ENCODE measurements at regions not wholly inside any gene's neighbourhood (a gene's known extent, or its start where the extent isn't known, plus 50 kb on each side); places are given as distances from the start of the nearest gene placed in this dataset.

GRCh38 chr4:75235359-75235951 is 278.7 kb downstream of the RCHY1 start:
- intact Hi-C loops (cut with DNase I, micrococcal nuclease) = no loop called here
- no peak for ATAC-seq
- H3K4me3 ChIP-seq = no peak overlapping the region

GRCh38 chr4:75232546-75232945 is 281.7 kb downstream of the RCHY1 start:
- TF ChIP-seq CTCF (IDR thresholded peaks at IDR 0.05) = no peak
- intact Hi-C loops (cut with DNase I, micrococcal nuclease) = no loop called here
- DNase-seq (no peak), ATAC-seq (peak; percentile 16)
- Histone ChIP-seq H3K4me3 (no peak overlapping the region), H3K9me3 (no peaks in the 10 kb centered on the region), H3K36me3 (ENCODE audit: low read depth) (no peaks in the 10 kb centered on the region), H3K4me1 (ENCODE audit: low read depth) (peaks cover 14% of the 10 kb centered on the region)

More at GRCh38 chr4:75235359-75235951, 278.7 kb downstream of the RCHY1 start:
- no peak for TF ChIP-seq CTCF (IDR thresholded peaks at IDR 0.05)
- Histone ChIP-seq H3K9me3 (no peaks in the 10 kb centered on the region), H3K4me1 (ENCODE audit: low read depth) (peaks cover 2% of the 10 kb centered on the region), H3K36me3 (ENCODE audit: low read depth) (no peaks in the 10 kb centered on the region)
- no peak for DNase-seq

- intact Hi-C loops (cut with DNase I, micrococcal nuclease) = no loop called here
- TF ChIP-seq CTCF (IDR thresholded peaks at IDR 0.05) = no peak
- no peaks in the 10 kb centered on the region for H3K36me3 ChIP-seq (ENCODE audit: low read depth)
- no peak for DNase-seq
- peak; percentile 96 for ATAC-seq
- peaks cover 14% of the 10 kb centered on the region for H3K4me1 ChIP-seq (ENCODE audit: low read depth)
- H3K9me3 ChIP-seq = no peaks in the 10 kb centered on the region
- no peak overlapping the region for H3K4me3 ChIP-seq
These were observed 284.2 kb downstream of the RCHY1 start for GRCh38 chr4:75229806-75230570.

- no peak for TF ChIP-seq CTCF (IDR thresholded peaks at IDR 0.05)
- ATAC-seq (no peak), DNase-seq (no peak)
- Histone ChIP-seq H3K4me1 (ENCODE audit: low read depth) (no peaks in the 10 kb centered on the region), H3K4me3 (no peak overlapping the region), H3K9me3 (no peaks in the 10 kb centered on the region), H3K36me3 (ENCODE audit: low read depth) (no peaks in the 10 kb centered on the region)
- intact Hi-C loops (cut with DNase I, micrococcal nuclease) = no loop called here
These were observed 280.6 kb downstream of the PARM1 start for GRCh38 chr4:75213480-75213879.

- H3K9me3 ChIP-seq = no peaks in the 10 kb centered on the region
- ATAC-seq = no peak
- no peak overlapping the region for H3K4me3 ChIP-seq
- no peak for DNase-seq
- TF ChIP-seq CTCF (IDR thresholded peaks at IDR 0.05) = no peak
- no peaks in the 10 kb centered on the region for H3K4me1 ChIP-seq (ENCODE audit: low read depth)
- H3K36me3 ChIP-seq (ENCODE audit: low read depth) = no peaks in the 10 kb centered on the region
- intact Hi-C loops (cut with DNase I, micrococcal nuclease) = no loop called here
These were observed 278.5 kb downstream of the PARM1 start for GRCh38 chr4:75211422-75211821.

Data from mucosa of descending colon (tissue), 3 donors.